SK-N-SH (cell line): ENCODE measurements at regions not wholly inside any gene's neighbourhood (a gene's known extent, or its start where the extent isn't known, plus 50 kb on each side); places are given as distances from the start of the nearest gene placed in this dataset.

ENCODE experiments used
- CHD2 ChIP-seq: fragments of 150-350 bp; IDR thresholded peaks from 2 replicates; pipeline ENCODE4 v1.6.1; 2018; ENCODE audit warnings: low read length; ENCODE audit not compliant: partially characterized antibody
- CTCF ChIP-seq: fragments of 200-600 bp; sonication (generic); IDR thresholded peaks from 2 replicates; pipeline ENCODE4 v1.6.1; 2017; ENCODE audit warnings: antibody characterized with exemption, mild to moderate bottlenecking, moderate library complexity
- EZH2phosphoT487 ChIP-seq: fragments of 200-600 bp; sonication (generic); IDR thresholded peaks from 2 replicates; pipeline ENCODE4 v1.6.1; 2017; ENCODE audit warnings: low read depth, mixed run types, mild to moderate bottlenecking, antibody characterized with exemption, moderate library complexity, borderline replicate concordance
- PBX3 ChIP-seq: IDR thresholded peaks from 2 replicates; pipeline ENCODE4; 2012
- RAD21 ChIP-seq: IDR thresholded peaks from 2 replicates; pipeline ENCODE4 v1.6.1; 2012; ENCODE audit warnings: mild to moderate bottlenecking, low read length
- SMC3 ChIP-seq: IDR thresholded peaks from 2 replicates; pipeline ENCODE4 v1.6.1; 2012; ENCODE audit warnings: low read depth, low read length, improper control_type of control experiment
- YY1 ChIP-seq: IDR thresholded peaks from 2 replicates; pipeline ENCODE4 v1.4.0; 2012; ENCODE audit warnings: low read depth, mild to moderate bottlenecking

DNA sequence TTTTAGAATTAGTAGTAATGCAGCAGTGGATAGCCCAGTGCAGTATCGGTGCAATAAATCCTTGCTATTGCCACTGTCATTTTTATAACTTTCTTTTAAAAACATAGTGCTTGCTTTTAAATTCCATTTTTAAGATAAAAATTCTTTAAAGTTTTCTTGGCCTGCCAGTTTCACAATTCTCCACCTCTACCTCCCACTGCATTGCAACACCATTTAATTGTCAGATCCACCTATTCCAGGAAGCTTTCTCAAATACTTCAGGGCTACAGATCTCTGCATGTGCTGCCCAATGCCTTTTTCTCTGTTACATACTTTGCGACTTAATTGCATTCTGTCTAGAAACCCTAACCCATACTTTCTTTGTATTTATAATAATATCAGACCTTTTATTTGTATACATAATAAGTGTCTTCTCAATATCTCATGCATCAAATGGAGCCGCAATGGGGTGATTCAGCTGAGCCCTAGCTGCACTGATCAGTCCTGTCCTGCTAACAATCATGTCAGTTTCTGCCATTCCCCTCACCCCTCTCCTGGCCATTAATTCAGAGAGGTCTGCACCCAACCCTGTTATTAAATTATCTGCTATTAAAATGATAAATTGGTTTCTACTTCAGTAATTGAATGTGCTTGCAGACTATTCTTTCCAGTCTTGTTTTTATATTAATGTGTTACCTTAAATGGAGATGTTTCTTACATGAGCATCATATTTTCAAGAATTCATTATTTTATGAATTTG lies 193.1 kb downstream of the SLIT2 start:
- TF ChIP-seq CTCF (no peak), PBX3 (no peak), CHD2 (no peak), YY1 (no peak), SMC3 (no peak), RAD21 (no peak), EZH2phosphoT487 (no peak)
